ENCODE measurements at regions not wholly inside any gene's neighbourhood (a gene's known extent, or its start where the extent isn't known, plus 50 kb on each side); places are given as distances from the start of the nearest gene placed in this dataset.

GRCh38 chr6:22878324-22878701, 308.9 kb downstream of the HDGFL1 start:
- H3K9ac ChIP-seq (ENCODE audit: extremely low read depth, insufficient read length, low read length) = no peak overlapping the region
- Mint-ChIP-seq H3K4me3 (peak overlapping the region in 1 of 2 experiments; percentile 45; a peak in 2 of 5 replicates), H3K9me3 (peaks cover 4 to 9% of the 10 kb centered on the region in 2 experiments), H3K27ac (peak overlapping the region; percentile 24 to 99 (median 94)), H3K4me1 (peaks cover 56 to 57% of the 10 kb centered on the region in 2 experiments), H3K36me3 (ENCODE audit: insufficient read depth in 1 of 3, low read depth in 3 of 3) (peaks cover 3 to 15% (median 15%) of the 10 kb centered on the region in 3 experiments; a peak in 6 of 7 replicates), H3K27me3 (ENCODE audit: low read depth) (no peaks in the 10 kb centered on the region)
- H4K8ac ChIP-seq (replicated peaks; ENCODE audit: insufficient read length, low read depth, low read length) = no peak overlapping the region
- no peaks in the 10 kb centered on the region for H3K27me3 ChIP-seq (ENCODE audit: insufficient read depth, low read length)
- H3K79me2 ChIP-seq (ENCODE audit: insufficient read depth, low read length) = no peaks in the 10 kb centered on the region
- peaks cover 6% of the 10 kb centered on the region; the same call in 1 of the 2 replicates for H3K4me1 ChIP-seq (ENCODE audit: insufficient read depth, low read length)
- no CpG with 5 or more reads among the region's 3 CpGs for WGBS (ENCODE audit: extremely low coverage, insufficient read length, low lambda C conversion rate)
- no peak overlapping the region for H2BK5ac ChIP-seq (ENCODE audit: insufficient read length, low read length)
- H3K79me1 ChIP-seq (ENCODE audit: insufficient read depth, low read depth, low read length, poor library complexity, severe bottlenecking) = no peaks in the 10 kb centered on the region
- no peak for DNase-seq
- H4K91ac ChIP-seq (ENCODE audit: insufficient read length, low read depth, low read length) = no peak overlapping the region
- no peak overlapping the region for H3K14ac ChIP-seq (ENCODE audit: insufficient read depth, low read length)
- H3K27ac ChIP-seq (ENCODE audit: insufficient read length, low read depth, low read length) = peak overlapping the region; percentile 97
- H2AK5ac ChIP-seq (ENCODE audit: insufficient read length, low read length) = no peak overlapping the region
- no peak overlapping the region for H3K23ac ChIP-seq (ENCODE audit: insufficient read length, low read depth, low read length)
- no peak overlapping the region for H3K56ac ChIP-seq (ENCODE audit: insufficient read length, low read depth, low read length)
- no peak overlapping the region for H3K4ac ChIP-seq (ENCODE audit: low read depth, low read length)
- H3T11ph ChIP-seq (ENCODE audit: low read length) = no peak overlapping the region
- H3K4me2 ChIP-seq (ENCODE audit: insufficient read depth, insufficient read length, low read length) = peak overlapping the region; percentile 27
- H2BK20ac ChIP-seq (ENCODE audit: low read depth, low read length, poor library complexity, severe bottlenecking) = no peak overlapping the region
- H4K5ac ChIP-seq (ENCODE audit: insufficient read length, low read depth, low read length) = no peak overlapping the region
- H3K18ac ChIP-seq (ENCODE audit: insufficient read length, low read depth, low read length) = no peak overlapping the region
- H3K23me2 ChIP-seq (ENCODE audit: insufficient read length, low read depth, low read length, poor library complexity, severe bottlenecking) = no peaks in the 10 kb centered on the region
- H2BK15ac ChIP-seq (ENCODE audit: low read depth, low read length) = no peak overlapping the region
- no peak overlapping the region for H2BK120ac ChIP-seq (ENCODE audit: low read depth, low read length, poor library complexity, severe bottlenecking)
- TF ChIP-seq CTCF (conservative IDR thresholded peaks at IDR 0.05) = no peak
- H4K20me1 ChIP-seq (ENCODE audit: control insufficient read depth, insufficient read depth, insufficient read length) = no peaks in the 10 kb centered on the region
- H2BK12ac ChIP-seq (ENCODE audit: insufficient read length, low read depth, low read length) = no peak overlapping the region
- no peaks in the 10 kb centered on the region for H3K9me3 ChIP-seq (ENCODE audit: control insufficient read depth, low read depth, low read length)
- no peak overlapping the region for H2AFZ ChIP-seq (ENCODE audit: low read length)
